Sigmoid colon (tissue), 4 donors: ENCODE measurements at regions not wholly inside any gene's neighbourhood (a gene's known extent, or its start where the extent isn't known, plus 50 kb on each side); places are given as distances from the start of the nearest gene placed in this dataset.

Experiments
- EP300 ChIP-seq, 4 donors: sonication (generic); formaldehyde crosslinking; IDR thresholded peaks; one replicate each; pipeline ENCODE4 v1.6.1; 2017; ENCODE audit warnings: antibody characterized with exemption in 4 of 4
- POLR2A ChIP-seq, 2 donors: fragments of 450-650 bp; IDR thresholded peaks; one replicate each; pipeline ENCODE4 v1.6.1; 2016; ENCODE audit warnings: antibody characterized with exemption in 2 of 2, mild to moderate bottlenecking in 2 of 2, moderate library complexity in 2 of 2
- POLR2AphosphoS5 ChIP-seq, 4 donors: sonication (generic); formaldehyde crosslinking; IDR thresholded peaks; one replicate each; pipeline ENCODE4 v1.6.1; 2017; ENCODE audit warnings: antibody characterized with exemption in 4 of 4
- TF ChIP-seq, protein P1 (sequence below), 4 experiments: fragments of 450-650 bp in 3 of 4; fragments of 200-600 bp in 1 of 4; IDR thresholded peaks; one replicate each; pipeline ENCODE4 v1.5.1; 2016 to 2019; ENCODE audit warnings: antibody characterized with exemption in 4 of 4, mild to moderate bottlenecking in 3 of 4, moderate library complexity in 2 of 4

DNA sequence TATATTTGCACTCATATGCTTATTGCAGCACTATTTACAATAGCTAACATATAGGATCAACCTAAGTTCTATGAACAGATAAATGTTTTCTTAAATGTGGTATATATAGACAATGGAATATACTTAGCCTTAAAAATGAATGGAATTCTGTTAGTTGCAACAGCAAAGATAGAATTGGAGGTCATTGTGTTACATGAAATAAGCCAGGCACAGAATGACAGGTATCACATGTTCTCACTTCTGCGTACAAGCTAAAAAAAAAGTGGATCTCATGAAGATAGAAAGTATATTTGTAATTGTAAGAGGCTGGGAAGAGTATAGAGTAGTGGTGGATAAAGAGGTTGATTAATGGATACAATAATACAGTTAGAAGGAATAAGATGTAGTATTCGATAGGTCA, 255.5 kb upstream of the SETBP1 start:
- TF ChIP-seq POLR2AphosphoS5 (IDR thresholded peaks at IDR 0.05) (no peak), POLR2A (IDR thresholded peaks at IDR 0.05) (no peak), EP300 (IDR thresholded peaks at IDR 0.05) (no peak)
- TF ChIP-seq, protein P1, sequence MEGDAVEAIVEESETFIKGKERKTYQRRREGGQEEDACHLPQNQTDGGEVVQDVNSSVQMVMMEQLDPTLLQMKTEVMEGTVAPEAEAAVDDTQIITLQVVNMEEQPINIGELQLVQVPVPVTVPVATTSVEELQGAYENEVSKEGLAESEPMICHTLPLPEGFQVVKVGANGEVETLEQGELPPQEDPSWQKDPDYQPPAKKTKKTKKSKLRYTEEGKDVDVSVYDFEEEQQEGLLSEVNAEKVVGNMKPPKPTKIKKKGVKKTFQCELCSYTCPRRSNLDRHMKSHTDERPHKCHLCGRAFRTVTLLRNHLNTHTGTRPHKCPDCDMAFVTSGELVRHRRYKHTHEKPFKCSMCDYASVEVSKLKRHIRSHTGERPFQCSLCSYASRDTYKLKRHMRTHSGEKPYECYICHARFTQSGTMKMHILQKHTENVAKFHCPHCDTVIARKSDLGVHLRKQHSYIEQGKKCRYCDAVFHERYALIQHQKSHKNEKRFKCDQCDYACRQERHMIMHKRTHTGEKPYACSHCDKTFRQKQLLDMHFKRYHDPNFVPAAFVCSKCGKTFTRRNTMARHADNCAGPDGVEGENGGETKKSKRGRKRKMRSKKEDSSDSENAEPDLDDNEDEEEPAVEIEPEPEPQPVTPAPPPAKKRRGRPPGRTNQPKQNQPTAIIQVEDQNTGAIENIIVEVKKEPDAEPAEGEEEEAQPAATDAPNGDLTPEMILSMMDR (IDR thresholded peaks at IDR 0.05), result no peak
